ENCODE measurements at regions not wholly inside any gene's neighbourhood (a gene's known extent, or its start where the extent isn't known, plus 50 kb on each side); places are given as distances from the start of the nearest gene placed in this dataset.

DNA sequence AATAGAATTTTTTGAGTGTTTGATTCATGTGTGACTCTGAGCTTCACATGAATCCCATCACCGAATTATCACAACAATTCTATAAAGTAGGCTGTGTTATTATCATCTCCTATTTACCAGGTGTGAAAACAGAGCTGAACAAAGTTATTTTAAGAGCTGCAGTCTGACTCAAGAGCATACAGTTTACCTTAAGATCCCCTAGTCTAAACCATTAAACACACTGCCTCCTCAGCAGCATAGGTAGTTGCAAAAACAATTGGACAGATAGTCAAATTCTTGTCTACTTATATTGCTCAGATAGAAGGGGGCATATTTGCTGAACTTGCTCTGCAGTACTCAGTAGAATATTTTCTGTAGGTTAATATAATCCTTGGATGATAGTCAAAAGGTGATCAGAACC is 219.8 kb upstream of the ATP2B1 start:
- no peak for DNase-seq (ENCODE audit: low read depth, low spot score)

DNA sequence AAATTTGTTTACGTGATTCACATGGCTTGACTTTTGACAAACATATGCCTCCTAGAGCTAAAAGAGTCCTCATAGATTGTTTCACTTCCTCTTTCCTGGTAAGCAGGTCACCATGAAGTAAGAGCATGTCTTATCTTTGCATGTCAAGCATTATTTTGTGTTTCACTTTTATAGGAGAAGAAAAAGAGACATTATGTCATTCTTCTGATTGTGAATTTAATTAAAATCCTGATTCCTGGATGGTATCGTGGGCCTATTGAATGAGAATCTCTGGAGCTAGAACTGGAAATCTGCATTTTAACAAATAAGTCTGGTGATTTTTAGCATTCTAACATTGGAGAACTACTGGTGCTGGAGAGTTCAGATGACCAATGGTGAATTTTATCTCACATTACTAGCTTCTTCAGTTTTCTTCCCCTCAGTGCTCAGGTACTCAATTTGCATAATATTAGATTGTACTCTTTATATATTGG is 218.6 kb upstream of the ATP2B1 start:
- no peak for DNase-seq (ENCODE audit: low read depth, low spot score)

DNA sequence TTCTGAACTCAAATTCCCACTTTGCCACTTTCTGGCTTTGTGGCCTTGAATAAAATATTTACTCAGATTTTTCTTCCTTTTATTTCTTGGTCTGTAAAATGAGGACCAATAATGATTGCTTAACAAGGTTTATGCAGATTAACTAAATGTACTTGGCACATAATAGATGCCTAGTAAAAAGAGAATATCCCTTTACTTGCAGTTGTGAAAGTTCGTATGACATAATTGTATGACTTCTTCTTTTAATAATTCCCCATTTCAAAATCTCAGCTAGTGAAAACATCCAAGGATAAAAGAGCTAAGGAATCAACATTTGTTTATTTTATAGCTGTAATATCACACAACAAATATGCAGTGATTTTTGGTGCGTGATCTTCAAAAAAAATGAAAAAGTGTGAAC is 215.6 kb upstream of the ATP2B1 start:
- no peak for DNase-seq (ENCODE audit: low read depth, low spot score)

DNA sequence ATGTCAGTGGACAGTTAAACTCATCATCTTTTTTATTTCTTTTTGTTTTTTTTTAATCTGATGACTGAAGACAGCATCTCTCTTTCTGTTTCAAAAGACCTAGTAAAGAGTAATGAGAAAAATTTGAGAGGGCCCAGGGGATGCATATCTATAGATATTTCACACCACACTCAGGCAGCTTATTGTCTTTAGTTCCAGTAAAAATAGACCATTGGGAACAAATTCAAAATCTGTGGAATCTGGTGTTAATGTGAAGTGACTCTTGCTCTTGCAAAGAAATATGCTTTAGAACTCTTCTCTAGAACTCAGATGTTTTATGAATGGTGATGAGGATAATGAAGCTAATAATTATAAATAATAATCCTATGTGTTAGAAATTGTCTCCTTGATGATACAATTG is 214.5 kb upstream of the ATP2B1 start:
- DNase-seq (ENCODE audit: low read depth, low spot score), result no peak

DNA sequence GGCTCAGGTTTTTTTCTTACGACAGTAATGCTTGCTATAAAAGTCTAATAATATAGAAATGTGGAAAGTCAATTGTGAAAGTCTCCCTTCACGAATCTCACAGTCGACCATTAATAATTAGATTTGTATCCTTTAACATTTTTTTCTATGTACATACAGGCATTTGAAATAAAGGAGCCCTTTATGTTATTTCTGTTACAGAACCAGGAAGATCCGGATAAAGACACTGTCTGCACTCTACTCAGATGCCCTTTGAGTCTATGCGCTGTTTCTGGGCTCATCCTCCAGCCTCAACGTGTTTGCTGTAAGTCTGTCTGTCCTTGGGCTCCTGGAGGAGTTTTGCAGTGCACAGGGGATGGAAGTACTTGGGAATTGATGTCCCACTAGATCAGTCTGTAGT is 212.2 kb upstream of the ATP2B1 start:
- DNase-seq (ENCODE audit: low read depth, low spot score), result no peak

DNA sequence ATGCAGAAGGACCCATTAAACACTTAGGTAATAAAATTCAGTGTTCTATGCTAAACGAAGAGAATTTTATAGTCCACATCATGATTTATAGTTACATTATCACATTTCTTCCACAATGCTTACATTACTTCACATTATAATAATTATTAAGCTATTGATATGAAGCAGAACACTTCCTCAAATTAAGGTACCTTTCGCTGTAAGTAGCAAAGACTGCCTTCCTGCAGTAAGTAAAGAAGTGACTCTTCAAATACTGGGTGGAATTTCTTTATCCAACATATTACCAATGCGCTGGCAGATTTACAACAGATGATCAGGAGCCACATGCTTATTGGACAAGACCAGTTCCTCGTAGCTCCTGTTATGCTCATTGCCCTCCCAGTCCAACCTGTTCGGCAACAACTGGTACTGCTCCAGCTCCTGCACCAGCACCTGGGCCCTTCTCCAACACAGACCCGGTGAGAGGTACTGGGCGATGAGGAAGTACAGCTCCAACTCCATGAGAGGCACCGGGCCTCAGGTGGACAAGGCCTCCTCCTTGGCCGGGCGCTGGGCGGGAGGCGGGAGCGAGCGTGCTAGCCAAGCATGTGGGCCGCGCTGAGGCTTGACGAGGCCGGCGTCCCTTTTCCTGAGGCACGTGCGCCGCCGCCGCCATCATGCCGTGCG is 210.7 kb upstream of the ATP2B1 start:
- DNase-seq (ENCODE audit: low read depth, low spot score), result no peak

DNA sequence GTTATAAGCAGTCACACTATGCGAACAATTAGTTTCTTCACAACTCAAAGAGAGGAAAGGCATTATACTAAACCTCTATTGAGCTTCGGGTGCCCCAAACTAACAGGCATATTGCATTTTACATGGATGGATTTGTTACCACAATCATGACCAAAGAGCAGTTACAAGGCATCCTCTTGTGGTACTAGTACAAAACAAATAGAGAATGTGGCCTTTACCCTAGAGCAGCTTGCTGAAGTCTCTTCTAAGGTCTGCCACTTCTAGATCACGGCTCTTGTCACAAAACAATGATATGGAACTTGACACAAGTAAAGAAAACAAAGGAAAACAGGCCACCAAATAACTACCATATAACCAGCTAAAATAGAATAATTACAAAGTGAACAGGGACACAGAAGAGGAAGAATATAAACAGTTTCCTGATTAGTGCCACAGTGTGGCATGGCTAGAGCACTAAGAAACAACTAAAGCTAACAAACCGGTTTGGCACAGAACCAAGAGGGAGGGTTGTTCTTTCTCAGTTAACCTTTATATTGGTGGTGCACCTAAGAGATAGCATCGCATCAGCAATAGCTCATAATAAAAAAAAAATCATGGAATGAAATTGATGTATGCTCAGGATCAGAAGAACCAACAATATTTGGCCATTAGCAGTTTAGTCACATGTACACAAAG is 209.7 kb upstream of the ATP2B1 start:
- DNase-seq (ENCODE audit: low read depth, low spot score), result no peak

DNA sequence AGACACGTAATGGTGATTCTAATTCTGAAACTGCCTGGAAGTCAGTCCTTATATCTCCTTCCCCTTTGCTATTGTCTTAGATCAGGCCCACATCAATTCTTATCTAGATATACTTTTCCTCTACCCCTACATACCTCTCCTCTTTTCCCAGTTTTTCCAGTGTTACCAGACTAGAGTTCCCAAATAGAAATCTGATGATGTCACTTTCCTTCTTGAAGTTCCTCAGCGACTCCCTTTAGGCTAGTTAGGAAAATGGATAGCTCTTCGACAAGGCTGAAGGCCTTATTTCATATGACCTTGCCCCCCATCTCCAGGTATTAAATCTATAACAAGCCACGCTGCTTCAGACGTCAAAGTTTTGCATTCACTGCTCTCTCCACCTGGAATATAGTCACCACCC is 201.1 kb upstream of the ATP2B1 start:
- no peak for DNase-seq (ENCODE audit: low read depth, low spot score)

DNA sequence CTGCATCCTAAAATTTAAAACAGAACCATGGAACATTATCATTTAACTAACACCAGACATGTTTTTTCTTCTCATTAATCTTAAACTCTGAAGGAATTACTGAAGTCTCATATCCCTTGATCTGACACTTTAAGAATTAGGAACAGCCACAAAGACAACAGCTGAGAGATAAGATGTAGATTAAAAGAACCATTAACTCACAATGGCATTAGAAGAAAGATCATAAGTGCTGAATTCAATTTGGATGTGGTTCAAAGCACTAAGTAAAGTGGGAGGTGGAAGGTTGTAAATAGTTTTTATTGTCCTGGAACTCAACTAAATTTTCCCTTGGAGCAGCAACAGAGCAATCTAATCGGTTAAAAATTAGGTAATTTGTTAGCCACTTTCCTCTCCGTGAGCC is 199.0 kb upstream of the ATP2B1 start:
- no peak for DNase-seq (ENCODE audit: low read depth, low spot score)

DNA sequence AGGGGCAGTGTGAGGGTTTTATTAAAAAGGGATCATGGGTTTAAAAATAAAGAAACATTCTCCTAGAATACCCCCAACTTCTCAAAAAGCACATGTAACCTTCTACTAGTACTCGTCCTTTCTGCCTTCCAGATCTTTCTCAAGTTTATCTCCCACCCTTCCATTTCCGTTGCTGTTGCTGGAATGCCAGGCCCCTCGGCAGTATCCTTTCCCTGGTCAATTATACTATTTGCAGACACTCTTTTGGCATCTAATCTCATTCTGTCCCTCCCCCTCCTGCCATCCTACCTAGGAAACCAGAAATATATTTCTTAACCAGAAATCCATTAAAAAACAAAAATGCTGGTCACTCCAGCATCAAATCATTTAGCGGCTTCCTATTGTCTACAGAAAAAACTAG is 198.2 kb upstream of the ATP2B1 start:
- DNase-seq (ENCODE audit: low read depth, low spot score), result no peak

DNA sequence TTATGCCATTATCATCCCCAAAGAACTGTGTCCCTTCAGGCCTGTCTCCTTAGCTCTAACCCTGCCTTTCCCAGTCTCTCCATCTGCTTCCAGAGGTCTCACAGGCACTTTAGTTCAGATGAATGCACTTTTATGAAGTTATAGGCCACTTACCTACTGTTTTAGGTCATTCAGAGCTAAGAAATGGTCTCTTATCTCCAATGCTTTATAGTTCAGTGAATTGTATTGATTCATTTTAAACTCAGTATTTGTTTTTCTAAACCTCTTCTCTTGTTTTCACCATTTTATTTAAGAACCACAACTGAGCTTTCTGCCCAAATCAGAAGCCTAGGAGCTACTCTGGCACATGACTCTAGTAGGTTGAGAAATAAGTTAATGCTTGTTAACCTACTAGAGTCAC is 197.5 kb upstream of the ATP2B1 start:
- no peak for DNase-seq (ENCODE audit: low read depth, low spot score)

DNA sequence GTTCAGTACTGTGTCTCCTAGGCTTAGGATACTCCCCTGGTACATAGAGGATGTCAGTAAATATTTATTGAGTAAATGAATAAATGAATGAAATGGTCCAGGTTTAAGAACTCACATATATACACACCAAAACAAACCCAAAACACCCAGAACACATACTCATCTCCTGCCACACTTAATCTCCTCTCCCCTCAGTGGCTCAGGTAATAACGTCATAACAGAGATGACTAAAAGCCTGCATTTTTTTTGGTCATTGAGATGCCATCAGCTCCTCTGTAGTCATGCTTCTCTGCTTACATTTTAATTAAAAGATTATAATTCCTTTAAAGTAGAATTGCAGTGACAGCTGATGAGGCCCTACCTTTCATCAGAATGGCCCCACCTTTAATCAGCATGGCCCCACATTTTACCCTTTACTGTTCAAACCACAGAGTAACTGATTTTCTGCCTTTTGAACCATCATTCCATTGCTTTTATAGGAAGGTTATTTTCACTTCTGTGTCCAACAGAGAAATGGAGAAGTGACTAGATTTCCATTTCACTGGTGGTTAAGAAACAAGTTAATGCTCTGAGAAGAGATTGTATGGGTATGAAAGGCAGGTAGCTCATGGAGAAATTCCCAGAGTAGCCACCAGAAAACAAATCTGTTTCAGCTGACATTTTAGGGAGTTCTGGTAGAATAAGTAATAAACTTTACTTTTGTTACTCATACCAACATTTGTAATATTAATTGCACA is 193.4 kb upstream of the ATP2B1 start:
- no peak for DNase-seq (ENCODE audit: low read depth, low spot score)

DNA sequence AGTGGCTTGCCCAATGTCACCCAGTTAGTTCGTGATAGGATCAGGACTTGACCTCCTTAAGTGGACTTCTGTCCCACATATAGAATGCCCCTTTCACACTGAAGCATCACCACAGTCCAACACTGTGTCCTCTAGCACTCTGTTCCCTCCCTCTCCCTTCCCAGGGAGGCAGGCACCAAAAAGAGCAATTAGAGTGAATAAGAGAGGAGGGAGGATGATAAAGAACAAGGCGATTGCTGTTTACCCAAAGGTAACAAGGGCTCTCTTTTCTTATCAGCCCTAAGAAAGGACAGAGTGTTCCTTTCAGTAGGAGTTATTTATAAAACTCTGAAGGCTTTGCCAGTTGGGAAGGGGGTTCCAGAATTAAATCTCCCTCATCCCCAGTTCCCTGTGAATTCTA is 192.7 kb upstream of the ATP2B1 start:
- DNase-seq (ENCODE audit: low read depth, low spot score), result no peak

DNA sequence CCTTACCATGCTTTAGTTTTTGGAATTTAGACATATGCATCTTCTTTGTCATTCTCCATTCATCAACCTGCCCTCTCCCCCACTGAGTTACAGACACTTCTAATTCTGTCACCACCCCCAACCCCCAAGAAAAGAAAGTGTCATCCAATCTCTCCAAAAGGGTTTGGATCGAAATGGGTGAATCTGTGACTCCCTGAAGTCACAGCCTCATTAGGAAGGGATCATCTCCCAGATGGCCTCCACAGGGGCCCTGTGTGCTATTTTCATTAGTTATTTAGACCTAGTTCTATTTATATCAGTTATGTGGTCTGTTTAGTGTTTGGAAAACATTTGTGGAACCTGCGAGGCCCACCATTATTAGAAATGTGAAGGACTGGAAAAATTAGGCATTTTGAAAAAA is 191.0 kb upstream of the ATP2B1 start:
- DNase-seq (ENCODE audit: low read depth, low spot score), result no peak

DNA sequence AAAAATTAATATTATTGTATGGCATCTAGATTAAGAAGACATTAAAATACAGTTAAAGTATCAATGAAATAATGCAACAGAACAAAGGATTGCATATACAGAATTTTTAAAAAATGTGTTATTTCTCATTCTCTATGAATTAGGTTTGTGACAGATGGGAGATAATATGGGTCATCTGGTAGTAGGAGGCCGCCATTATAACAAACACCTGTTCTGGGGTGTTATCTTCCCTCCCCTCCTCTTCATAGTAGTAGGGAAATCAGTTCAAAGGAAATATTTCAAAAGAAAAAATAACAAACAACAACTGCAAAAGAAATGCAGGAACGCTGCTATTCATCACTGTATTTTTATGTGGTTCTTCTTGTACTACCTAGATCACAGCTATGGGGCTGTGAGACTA is 187.0 kb upstream of the ATP2B1 start:
- DNase-seq (ENCODE audit: low read depth, low spot score), result no peak

DNA sequence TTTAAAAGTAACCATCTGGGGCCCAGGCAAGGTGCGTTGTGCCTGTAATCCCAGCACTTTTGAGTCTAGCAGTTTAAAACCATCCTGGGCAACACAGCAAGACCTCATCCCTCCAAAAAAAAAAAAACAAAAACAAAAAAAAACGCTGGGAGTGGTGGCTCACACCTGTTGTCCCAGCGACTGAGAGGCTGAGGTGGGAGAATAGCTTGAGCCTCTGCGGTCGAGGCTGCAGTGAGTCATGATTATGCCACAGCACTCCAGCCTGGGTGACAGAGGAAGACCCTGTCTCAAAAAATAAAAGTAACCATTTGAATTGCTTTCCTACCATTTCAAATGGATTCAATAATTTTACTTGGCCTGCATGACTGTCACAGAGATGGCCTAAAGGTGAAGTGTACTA is 186.5 kb upstream of the ATP2B1 start:
- no peak for DNase-seq (ENCODE audit: low read depth, low spot score)

DNA sequence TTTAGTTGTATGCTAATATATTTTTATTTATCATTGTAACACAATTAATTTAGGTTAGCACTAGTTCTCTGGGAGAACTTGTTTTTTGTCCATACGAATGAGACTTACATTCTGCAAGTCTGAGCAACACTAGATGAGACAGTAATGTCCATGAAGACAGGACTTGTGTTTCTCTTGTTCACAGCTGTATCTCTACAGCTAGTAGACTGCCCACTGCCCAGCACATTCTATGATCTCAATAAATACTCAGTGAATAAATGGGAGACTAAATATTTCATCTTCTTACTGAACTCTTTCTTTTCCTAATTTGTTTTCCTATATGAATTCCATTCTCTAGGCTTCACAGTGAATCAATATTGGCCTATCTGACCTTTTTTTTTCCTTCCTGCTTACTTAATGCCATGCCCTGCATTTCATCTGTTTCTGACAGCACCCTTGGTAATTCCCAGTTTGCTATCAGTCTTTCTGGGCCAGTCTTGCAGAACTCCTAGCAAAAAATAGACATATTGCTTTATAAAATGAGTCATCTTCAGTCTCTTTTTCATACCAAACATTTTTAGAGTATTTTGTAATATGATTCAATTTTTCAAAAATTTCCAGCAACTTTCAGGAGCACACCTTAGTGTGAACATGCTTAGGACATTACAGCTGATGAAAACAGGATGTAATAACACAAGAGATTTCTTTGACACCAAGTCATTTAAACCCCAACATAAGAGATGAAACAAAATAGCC is 185.5 kb upstream of the ATP2B1 start:
- DNase-seq (ENCODE audit: low read depth, low spot score), result no peak

DNA sequence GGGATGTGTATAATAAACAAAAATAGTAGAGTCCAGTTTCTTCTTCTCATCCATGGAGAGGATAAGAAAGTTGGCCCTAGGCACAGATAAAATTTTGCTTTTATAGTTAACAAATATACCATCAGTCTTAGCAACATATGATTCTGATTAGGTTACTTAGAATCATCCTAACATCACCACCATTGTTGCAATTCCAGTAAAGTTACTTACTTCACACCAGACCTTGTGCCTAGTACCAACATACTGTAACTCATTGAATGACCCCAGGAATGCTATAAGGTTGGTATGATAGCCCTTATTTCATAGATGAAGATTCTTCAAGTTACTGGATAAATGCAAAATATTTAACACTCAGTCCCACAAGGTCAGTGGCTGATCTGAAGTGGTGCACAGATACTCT is 183.8 kb upstream of the ATP2B1 start:
- no peak for DNase-seq (ENCODE audit: low read depth, low spot score)

DNA sequence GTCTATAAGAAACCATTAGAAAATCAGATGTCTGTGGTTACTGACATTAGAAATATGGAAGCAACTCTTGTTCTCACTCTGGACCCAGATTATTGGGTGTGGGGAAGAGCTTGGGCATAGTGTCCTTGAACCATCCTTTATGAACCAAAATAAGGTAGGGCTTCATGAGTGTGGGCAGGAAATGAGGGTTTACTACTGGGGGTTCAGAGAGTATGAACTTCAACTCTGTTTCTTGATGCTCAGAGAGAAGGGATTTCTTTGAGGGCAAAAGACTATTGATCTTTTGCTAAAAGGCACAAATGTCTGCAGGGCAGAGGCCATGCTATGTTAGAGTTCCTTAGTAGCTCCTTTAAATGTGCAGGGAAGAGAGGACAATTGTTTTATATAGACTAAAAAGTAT is 183.3 kb upstream of the ATP2B1 start:
- DNase-seq (ENCODE audit: low read depth, low spot score), result no peak

DNA sequence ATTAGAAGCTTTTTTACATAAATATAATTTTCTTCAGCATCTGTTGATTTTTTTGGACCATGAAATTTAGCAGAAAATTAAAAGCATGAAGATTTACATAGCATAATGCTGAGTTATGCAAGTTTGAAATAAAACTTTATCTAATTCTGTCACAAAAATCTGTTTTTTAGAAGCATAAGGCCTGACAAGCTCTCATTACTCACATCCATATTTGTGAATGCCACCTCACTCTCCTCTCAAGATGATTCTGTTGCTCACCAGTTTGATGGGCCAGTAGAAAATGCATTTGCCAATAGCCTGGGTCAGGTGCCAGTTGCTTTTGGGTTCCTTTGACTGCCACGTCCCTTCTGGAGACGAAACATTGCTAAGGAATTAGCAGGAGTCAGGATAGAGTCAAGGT is 181.5 kb upstream of the ATP2B1 start:
- no peak for DNase-seq (ENCODE audit: low read depth, low spot score)

DNA sequence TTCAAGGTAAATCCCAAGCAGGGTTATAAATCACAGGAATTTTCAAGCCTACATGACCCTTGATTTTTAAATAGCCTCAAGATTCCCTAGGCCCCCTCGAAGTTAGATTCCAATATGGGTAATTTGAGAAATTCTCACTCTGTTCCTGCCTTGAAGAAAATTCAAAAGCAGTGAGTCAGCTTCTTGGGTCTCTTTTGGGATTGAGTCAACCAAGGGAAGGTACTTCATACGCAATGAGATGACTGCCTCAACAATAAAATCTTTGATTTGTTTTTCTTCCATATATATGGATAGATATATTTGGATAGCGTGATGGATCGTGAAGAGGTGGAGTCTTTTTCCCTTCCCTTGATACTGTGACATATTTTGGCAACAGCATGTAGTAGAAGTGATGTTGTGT is 180.4 kb upstream of the ATP2B1 start:
- no peak for DNase-seq (ENCODE audit: low read depth, low spot score)

DNA sequence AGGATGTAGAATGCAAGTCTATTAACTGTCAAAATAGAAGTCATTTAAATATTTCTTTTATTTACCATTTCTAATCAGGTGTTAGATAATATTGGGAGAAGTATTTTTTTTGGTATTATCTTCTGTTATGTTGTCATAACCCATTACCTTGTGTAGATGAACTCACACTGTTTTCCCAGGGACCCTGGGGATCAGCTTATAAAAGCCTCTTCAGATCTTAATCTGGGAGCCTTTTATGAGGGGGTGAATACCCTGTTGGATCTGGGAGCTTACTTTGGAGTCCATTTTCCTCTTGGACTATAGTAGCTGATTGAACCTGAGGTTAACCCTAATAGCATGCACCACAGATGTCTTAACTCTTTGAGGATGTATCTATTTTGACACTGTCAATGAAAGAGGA is 176.3 kb upstream of the ATP2B1 start:
- DNase-seq (ENCODE audit: low read depth, low spot score), result no peak

All from activated CD4-positive, CD25-positive, alpha-beta regulatory T cell treated with anti-CD3 and anti-CD28 coated beads, Interleukin-2, amount 50 U/mL, for 16 hours (primary cell).